Loucy (cell line): ENCODE measurements at regions not wholly inside any gene's neighbourhood (a gene's known extent, or its start where the extent isn't known, plus 50 kb on each side); places are given as distances from the start of the nearest gene placed in this dataset.
"Not testable (repeated sequence)": the region's sequence is repeated elsewhere in the genome, so short reads cannot be mapped to it uniquely, and the experiment has no call there.

Source experiments
- CTCF ChIP-seq: fragments of 200-600 bp; sonication (generic); conservative IDR thresholded peaks from 2 replicates; pipeline ENCODE4 v1.5.1; 2014; ENCODE audit warnings: mild to moderate bottlenecking, antibody characterized with exemption, low read length
- EZH2phosphoT487 ChIP-seq: fragments of 200-600 bp; IDR thresholded peaks from 2 replicates; pipeline ENCODE4 v1.6.1; 2018; ENCODE audit warnings: antibody characterized with exemption, mild to moderate bottlenecking, moderate library complexity, borderline replicate concordance

GRCh38 chr3:18552579-18553105 lies 127.5 kb upstream of the SATB1 start:
- not testable (repeated sequence) for TF ChIP-seq CTCF, EZH2phosphoT487
